ENCODE measurements at regions not wholly inside any gene's neighbourhood (a gene's known extent, or its start where the extent isn't known, plus 50 kb on each side); places are given as distances from the start of the nearest gene placed in this dataset.

GRCh38 chr5:174971210-174971609 lies 246.8 kb downstream of the MSX2 start:
- TF ChIP-seq CTCF (IDR thresholded peaks at IDR 0.05), result no peak
- H3K36me3 ChIP-seq, result no peaks in the 10 kb centered on the region
- no peaks in the 10 kb centered on the region for H3K27me3 ChIP-seq
- H3K4me1 ChIP-seq (ENCODE audit: control insufficient read depth in 1 of 2, insufficient read depth in 1 of 2, low read depth in 1 of 2, low read length in 1 of 2), result no peaks in the 10 kb centered on the region
- no peaks in the 10 kb centered on the region for H3K9me3 ChIP-seq
- no peak overlapping the region for H3K27ac ChIP-seq
- H3K4me3 ChIP-seq (ENCODE audit: low read depth in 1 of 2, low read length in 1 of 2), result no peak overlapping the region

GRCh38 chr5:174970502-174970901 lies 246.1 kb downstream of the MSX2 start:
- no peaks in the 10 kb centered on the region for H3K9me3 ChIP-seq
- H3K4me1 ChIP-seq (ENCODE audit: control insufficient read depth in 1 of 2, insufficient read depth in 1 of 2, low read depth in 1 of 2, low read length in 1 of 2), result no peaks in the 10 kb centered on the region
- H3K4me3 ChIP-seq (ENCODE audit: low read depth in 1 of 2, low read length in 1 of 2), result no peak overlapping the region
- no peak overlapping the region for H3K27ac ChIP-seq
- H3K27me3 ChIP-seq, result no peaks in the 10 kb centered on the region
- TF ChIP-seq CTCF (IDR thresholded peaks at IDR 0.05), result no peak
- H3K36me3 ChIP-seq, result no peaks in the 10 kb centered on the region

- TF ChIP-seq CTCF (IDR thresholded peaks at IDR 0.05), result no peak
- H3K9me3 ChIP-seq, result no peaks in the 10 kb centered on the region
These were observed 229.5 kb downstream of the MSX2 start for GRCh38 chr5:174953871-174954270.

GRCh38 chr5:174951151-174951780 lies 226.9 kb downstream of the MSX2 start:
- peaks cover 5% of the 10 kb centered on the region for H3K27me3 ChIP-seq
- no peaks in the 10 kb centered on the region for H3K36me3 ChIP-seq
- no peak for TF ChIP-seq CTCF (IDR thresholded peaks at IDR 0.05)
- H3K4me3 ChIP-seq (ENCODE audit: low read depth in 1 of 2, low read length in 1 of 2), result no peak overlapping the region
- no peaks in the 10 kb centered on the region for H3K4me1 ChIP-seq (ENCODE audit: control insufficient read depth in 1 of 2, insufficient read depth in 1 of 2, low read depth in 1 of 2, low read length in 1 of 2)
- no peaks in the 10 kb centered on the region for H3K9me3 ChIP-seq
- no peak overlapping the region for H3K27ac ChIP-seq

More at GRCh38 chr5:174953871-174954270, 229.5 kb downstream of the MSX2 start:
- no peaks in the 10 kb centered on the region for H3K4me1 ChIP-seq (ENCODE audit: control insufficient read depth in 1 of 2, insufficient read depth in 1 of 2, low read depth in 1 of 2, low read length in 1 of 2)
- H3K27ac ChIP-seq, result no peak overlapping the region
- H3K36me3 ChIP-seq, result no peaks in the 10 kb centered on the region
- H3K27me3 ChIP-seq, result peaks cover 5% of the 10 kb centered on the region
- H3K4me3 ChIP-seq (ENCODE audit: low read depth in 1 of 2, low read length in 1 of 2), result no peak overlapping the region

- no peak for TF ChIP-seq CTCF (IDR thresholded peaks at IDR 0.05)
- Histone ChIP-seq H3K27ac (no peak overlapping the region), H3K4me3 (ENCODE audit: low read depth in 1 of 2, low read length in 1 of 2) (no peak overlapping the region)
These were observed 223.2 kb downstream of the MSX2 start for GRCh38 chr5:174947548-174947947.

More at GRCh38 chr5:174947548-174947947, 223.2 kb downstream of the MSX2 start:
- H3K36me3 ChIP-seq, result no peaks in the 10 kb centered on the region
- no peaks in the 10 kb centered on the region for H3K27me3 ChIP-seq
- no peaks in the 10 kb centered on the region for H3K4me1 ChIP-seq (ENCODE audit: control insufficient read depth in 1 of 2, insufficient read depth in 1 of 2, low read depth in 1 of 2, low read length in 1 of 2)
- H3K9me3 ChIP-seq, result no peaks in the 10 kb centered on the region
